ENCODE measurements at regions not wholly inside any gene's neighbourhood (a gene's known extent, or its start where the extent isn't known, plus 50 kb on each side); places are given as distances from the start of the nearest gene placed in this dataset.
A peak's percentile ranks its signal among the peaks of the same experiment; 100 is the strongest.
"Not testable (repeated sequence)": the region's sequence is repeated elsewhere in the genome, so short reads cannot be mapped to it uniquely, and the experiment has no call there.

DNA sequence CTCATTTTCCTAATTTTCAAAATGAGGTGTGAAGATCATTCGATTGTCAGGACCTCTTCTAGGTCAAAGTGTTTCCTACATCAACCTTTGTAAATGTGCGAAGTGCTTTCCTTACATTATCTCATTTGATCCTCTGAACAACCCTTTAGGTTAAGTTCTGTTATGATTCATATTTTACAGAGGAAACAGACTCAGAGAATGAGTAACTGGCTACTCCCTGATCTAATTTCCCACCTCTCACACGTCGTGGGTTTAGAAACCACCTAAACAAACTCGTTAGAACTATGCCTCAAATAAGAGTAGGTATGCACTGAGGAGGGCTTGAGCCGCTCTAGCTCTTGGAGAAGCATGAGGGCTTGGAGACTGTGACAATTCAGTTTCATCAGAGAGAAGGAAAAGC is 148.6 kb downstream of the CD47 start:
- DNase-seq (ENCODE audit: low spot score) = no peak

DNA sequence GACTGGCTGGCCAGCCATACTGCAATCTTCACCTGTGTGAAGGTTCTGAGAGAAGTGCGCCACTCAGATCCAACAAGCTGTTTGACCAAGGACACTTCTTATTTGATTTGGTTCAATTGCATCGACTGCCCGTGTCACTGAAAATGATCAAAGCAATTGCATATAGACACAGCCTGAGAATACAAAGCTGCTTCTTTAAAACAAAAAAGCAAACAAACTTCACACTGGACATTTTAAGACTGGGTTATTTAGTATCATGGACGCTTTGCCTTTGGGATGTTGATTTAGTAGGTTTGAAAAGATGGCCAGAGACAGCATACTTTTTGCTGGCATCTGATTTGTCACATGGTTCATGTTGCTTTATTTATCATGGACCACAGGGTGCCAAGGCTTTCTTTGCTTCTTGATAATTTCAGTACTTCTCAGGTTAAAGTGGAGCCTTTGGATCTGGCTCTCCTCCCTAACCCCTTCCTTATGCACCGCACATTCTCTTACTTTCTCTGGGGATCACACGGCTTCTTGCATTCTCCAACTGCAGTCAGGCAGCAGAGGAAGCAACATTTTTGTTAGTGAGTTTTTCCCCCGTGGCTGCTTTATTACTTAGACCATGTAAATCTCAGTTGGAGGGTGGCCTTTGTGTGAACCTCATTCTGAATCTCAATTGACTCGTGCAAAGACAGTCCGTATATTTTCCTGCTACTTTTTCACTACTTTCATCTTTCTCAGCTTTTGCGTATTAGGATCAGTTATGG is 151.0 kb downstream of the CD47 start:
- DNase-seq (ENCODE audit: low spot score) = no peak

GRCh38 chr3:107938143-107938542 is 152.7 kb downstream of the CD47 start:
- DNase-seq (ENCODE audit: low spot score) = no peak

GRCh38 chr3:107934808-107935207 is 156.0 kb downstream of the CD47 start:
- DNase-seq (ENCODE audit: low spot score) = no peak

- no peak for DNase-seq (ENCODE audit: low spot score)
These were observed 157.4 kb downstream of the CD47 start for GRCh38 chr3:107933450-107933849.

DNA sequence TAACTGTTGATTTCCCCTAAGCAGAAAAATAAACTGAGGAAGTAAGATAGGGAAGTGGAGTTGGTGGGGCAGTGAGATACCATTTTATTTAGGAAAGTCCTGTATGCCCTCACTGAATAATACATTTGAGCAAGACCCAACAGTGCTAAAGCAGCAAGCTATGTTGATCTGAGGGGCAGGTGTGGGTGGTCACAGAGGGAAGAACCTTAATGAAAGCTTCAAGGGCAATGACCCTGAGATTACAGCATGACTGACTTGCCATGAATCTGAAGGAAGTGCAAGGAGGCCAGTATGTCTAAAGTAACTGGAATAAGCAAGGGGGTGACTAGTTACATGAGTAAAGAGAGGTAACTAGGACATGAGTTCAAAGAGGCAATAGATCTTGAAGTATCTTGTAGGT is 159.5 kb downstream of the CD47 start:
- no peak for DNase-seq (ENCODE audit: low spot score)

DNA sequence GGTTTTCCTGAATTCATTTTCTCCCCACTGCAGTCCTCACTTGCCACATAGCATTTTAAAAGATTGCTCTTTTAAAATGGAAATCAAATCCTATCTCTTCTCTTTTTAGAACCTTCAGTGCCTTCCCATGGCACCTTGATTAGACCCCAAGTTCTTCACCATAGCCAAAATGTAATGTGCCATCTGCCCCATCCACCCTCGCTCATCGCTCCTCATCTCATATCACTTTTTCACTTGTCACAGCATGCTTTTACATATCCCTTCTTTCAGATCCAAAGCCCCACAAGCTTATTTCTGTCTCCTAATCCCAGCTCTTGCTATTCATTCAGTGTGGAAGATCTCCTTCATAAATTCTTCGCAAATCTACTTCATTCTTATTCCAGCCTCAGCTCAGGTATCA is 161.7 kb downstream of the CD47 start:
- DNase-seq (ENCODE audit: low spot score) = no peak

DNA sequence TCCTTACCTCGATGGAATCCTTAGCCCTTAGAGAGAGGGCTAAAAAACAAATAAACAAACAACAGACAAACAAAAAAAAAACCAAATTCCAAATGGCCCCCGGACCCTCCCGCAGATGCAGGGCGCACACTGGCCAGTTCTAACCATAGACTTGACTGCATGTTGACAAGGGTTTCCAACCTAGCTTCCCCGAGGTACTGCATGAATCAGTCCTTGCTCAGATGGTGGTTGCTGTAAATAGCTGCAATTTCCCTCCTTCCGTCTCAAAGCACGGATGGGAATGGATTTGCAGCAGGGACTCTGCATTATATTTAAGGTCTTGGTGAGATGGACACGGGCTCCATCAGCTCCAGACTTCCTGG is 162.8 kb downstream of the CD47 start:
- DNase-seq (ENCODE audit: low spot score) = peak; percentile 52

- peak; percentile 88 for DNase-seq (ENCODE audit: low spot score)
These were observed 163.3 kb downstream of the CD47 start for GRCh38 chr3:107927361-107928083.

DNA sequence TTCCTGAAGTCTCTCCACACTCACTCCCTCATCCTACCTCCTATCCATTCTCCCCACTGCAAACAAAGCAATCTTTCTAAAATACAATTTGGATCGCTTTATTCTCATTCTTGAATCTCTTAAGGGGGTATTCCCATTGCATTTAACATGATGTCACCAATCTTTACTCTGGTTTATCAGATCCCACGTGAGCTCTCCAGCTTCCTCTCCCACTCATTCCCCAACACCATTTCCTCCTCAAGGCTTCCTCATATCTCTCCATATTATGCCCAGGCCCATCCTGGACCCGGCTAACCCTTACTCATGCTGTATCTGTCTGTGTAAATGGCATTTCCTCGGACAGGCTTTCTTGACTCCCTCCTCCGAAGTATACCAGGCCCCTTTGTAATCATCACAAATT is 165.0 kb downstream of the CD47 start:
- DNase-seq (ENCODE audit: low spot score) = no peak

DNA sequence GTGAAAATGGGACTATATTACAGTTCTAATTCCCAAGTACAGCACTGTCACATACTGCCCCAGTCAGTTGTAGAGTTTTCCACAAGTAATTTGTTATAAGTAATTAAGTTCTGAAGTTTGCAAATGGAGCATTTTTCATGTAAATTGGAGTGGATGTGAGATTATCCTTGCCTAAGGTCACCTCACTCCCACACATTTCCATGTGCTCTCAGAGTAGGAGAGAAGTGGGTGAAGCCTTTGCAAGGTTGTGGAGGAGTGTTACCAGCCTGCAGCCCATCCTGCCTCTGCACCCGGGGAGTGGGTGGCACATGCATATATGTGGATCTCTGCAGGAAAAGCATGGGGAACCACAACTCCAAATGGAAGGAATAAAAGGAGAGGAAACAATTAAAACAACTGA is 169.8 kb downstream of the CD47 start:
- no peak for DNase-seq (ENCODE audit: low spot score)

- no peak for DNase-seq (ENCODE audit: low spot score)
These were observed 170.3 kb downstream of the CD47 start for GRCh38 chr3:107920538-107920937.

- DNase-seq (ENCODE audit: low spot score) = no peak
These were observed 171.6 kb downstream of the CD47 start for GRCh38 chr3:107919239-107919638.

DNA sequence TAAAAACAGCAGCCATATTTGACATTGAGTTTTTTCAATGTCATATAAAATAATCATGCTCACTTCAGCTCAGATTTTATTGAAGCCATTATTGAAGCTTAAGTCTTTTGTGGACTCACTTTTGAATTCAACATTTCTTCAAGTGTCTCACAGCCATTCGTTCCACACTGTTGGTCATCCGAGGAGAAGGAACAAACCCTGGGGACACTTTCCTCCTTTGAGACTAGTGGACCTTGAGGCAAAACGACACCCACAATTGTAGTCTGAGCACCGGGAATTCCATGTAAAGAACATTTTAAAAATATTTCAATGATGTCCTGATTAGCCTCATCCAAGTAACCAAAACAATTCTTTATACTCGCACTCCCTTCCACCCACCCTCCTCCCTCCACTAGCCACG is 174.7 kb downstream of the CD47 start:
- DNase-seq (ENCODE audit: low spot score) = no peak

GRCh38 chr3:107915706-107916105 is 175.1 kb downstream of the CD47 start:
- no peak for DNase-seq (ENCODE audit: low spot score)

DNA sequence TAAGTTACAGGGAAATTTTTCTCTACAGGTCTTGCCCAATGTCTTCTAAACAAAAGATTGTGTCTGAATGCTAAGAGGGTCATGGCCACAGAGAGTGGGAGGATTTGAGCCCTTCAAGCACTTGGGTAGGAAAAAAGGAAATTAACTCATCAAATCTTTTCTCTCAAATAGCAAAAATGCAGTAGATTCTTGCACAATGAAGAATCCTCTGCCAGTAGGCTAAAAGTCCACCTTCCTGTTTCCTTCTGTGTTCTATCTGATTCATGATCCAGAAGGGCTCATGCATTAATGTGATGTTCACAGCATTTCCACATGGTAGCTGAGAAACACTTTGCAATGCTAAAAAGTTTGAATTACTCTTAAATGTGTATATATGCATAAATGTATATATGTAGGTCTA is 177.1 kb downstream of the CD47 start:
- DNase-seq (ENCODE audit: low spot score) = no peak

DNA sequence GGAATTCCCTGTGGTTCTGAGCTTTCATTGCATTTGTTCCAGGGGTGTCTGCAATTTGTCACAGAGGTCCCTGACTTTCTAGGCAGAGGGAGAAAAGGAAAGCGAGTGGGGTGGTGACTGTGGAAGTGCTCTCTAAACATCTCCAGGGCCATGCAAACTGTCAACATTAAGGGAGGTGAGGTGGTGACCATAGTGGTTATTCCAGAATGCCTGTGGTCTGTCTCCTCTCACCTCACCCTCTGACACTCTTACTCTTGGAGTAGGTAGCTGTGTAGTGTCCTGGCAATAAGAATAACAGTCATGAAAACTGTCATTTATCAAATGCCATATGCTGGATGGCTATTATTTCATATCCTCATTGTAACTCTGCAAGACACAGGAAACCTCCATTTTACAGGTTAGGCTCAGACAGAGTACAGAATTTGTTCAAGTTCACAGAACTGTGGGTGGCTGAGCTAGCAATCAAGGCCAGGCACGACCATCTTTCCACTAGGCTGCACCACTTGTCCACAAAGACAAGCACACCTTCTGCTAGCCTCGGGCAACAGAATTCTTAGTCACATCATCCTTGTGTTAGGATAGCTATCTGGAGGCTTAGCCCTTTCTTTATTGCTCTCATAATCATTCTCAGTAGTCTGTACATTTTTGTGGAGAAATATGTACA is 179.4 kb downstream of the CD47 start:
- no peak for DNase-seq (ENCODE audit: low spot score)

DNA sequence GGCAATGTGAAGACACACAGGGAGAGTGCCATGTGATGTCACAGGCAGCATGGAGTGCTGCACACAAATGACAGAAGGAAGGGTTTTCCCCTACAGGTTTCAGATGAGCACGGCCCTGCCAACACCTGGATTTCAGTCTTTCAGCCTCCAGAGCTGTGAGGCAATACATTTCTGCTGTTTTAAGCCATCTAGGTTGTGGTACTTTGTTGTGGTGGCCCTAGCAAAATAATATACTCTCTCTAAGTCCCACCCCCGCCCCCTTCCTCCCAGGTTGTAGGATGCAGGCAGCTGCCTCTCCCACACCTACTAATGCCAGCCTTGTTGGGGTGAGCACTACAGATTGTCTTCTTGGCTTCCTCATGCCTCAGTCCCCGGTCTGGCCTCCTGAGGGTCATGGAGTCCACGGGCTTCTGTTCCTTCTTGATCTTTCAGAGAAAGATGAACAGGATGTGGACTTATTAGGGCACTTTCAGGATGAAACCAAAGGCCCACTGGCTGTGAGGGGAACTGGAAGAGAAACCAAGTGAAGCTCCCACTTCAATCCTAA is 180.0 kb downstream of the CD47 start:
- no peak for DNase-seq (ENCODE audit: low spot score)

DNA sequence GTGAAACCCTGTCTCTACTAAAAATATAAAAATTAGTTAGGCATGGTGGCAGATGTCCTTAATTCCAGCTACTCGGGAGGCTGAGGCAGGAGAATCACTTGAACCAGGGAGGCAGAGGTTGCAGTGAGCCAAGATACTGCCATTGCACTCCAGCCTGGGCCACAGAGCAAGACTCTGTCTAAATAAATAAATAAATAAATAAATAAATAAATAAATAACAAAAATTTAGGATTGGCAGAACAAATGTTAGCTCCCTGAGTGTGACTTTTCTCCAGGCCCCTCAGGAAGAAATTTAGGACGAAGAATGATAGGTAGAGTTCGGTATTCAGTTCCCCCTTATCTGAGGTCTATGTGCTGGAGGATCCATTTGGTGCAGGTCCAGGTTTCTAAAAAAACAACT is 181.2 kb downstream of the CD47 start:
- not testable (repeated sequence) for DNase-seq (ENCODE audit: low spot score)

GRCh38 chr3:107907996-107908395 is 182.8 kb downstream of the CD47 start:
- no peak for DNase-seq (ENCODE audit: low spot score)

DNA sequence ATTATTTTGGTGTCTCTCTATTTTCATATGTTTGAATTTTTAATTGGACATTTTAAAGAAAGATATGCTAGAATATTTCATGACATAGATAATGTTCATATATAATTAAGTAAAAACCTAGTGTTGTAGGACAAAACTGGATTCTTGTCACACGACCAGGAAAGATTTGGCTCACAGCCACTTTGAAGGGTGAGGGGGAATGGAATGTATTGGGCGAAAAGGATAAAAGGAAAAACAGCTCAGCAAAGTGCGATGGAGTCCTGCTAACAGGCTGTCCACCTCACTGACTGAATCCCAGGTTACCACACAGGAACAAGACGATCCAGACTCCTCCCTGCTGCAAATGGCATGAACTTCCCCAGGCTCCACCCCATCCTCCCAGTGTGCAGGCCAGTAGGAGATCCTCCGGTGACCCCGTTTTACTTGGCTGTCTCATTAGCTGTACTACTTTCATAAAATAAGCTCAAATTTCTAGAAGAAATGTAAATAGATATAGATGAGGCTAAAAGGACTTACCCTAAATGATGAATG is 186.2 kb downstream of the CD47 start:
- DNase-seq (ENCODE audit: low spot score) = no peak

DNA sequence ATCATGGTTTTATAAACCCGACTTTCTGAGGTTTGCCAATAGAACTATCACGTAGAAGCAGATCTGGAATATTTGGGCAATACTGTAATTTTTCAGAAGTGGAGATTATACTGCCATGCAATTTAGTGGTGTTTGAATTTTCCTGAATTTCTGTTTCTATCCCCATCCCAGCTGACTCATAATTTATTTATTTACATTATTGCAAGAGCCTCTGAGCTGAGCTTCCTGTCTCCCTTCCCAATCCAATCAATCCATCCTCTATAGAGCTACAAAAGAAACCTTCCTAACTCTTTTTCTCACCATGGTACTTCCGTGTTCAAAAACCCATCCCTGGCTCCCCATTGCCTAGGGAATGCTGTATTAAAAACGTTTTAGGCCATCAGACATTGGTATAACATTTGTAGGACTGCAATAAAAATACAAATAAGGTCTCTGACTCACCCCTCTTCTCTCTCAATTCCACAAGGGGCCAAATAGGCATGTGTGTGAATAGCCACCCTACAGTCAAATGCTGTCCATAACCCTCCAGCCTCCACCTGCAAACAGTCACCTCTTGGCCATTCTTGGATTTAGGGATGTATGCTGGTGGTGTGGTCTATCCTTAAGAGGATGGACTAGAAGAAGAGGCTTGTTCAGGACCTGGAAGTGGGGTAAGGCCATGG is 190.7 kb downstream of the CD47 start:
- DNase-seq (ENCODE audit: low spot score) = no peak
